Prostate gland (tissue), 2 donors: ENCODE measurements at regions not wholly inside any gene's neighbourhood (a gene's known extent, or its start where the extent isn't known, plus 50 kb on each side); places are given as distances from the start of the nearest gene placed in this dataset.
"Not testable (repeated sequence)": the region's sequence is repeated elsewhere in the genome, so short reads cannot be mapped to it uniquely, and the experiment has no call there.

Source experiments
- DNase-seq: peaks from one replicate; pipeline ENCODE4 v3.0.0-alpha.2; 2019; ENCODE audit warnings: low spot score
- H3K27ac ChIP-seq, 2 donors: fragments of 200-600 bp; sonication (generic); 2 replicates each; pipeline ENCODE4 v1.5.1; 2017 to 2019
- H3K27me3 ChIP-seq: fragments of 200-600 bp; sonication (generic); replicated peaks from 2 replicates; pipeline ENCODE4 v1.5.1; 2019; ENCODE audit not compliant: insufficient read depth
- H3K36me3 ChIP-seq, 2 donors: fragments of 200-600 bp; sonication (generic); 1 replicate in 1 of 2; 2 replicates in 1 of 2; pipeline versions ENCODE4 v1.5.1 to v1.8.1; 2017 to 2019
- H3K4me1 ChIP-seq: fragments of 200-600 bp; sonication (generic); replicated peaks from 2 replicates; pipeline ENCODE4 v1.5.1; 2019
- H3K4me3 ChIP-seq, 2 donors: fragments of 200-600 bp; sonication (generic); 2 replicates each; pipeline ENCODE4 v1.5.1; 2017 to 2019
- H3K9me3 ChIP-seq: fragments of 200-600 bp; sonication (generic); 2 replicates; pipeline ENCODE4 v1.5.1; 2017
- POLR2A ChIP-seq: fragments of 450-650 bp; IDR thresholded peaks from one replicate; pipeline ENCODE4 v1.6.1; 2016; ENCODE audit warnings: antibody characterized with exemption, mild to moderate bottlenecking
- POLR2AphosphoS5 ChIP-seq: sonication (generic); formaldehyde crosslinking; IDR thresholded peaks from one replicate; pipeline ENCODE4 v1.6.1; 2017; ENCODE audit warnings: antibody characterized with exemption
- WGBS: methylation state at CpG from one replicate; pipeline ENCODE4 v1.1.5; 2018; 5-methylcytosine and 5-hydroxymethylcytosine counted together
- intact Hi-C: fragments of 100-400 bp; cut with DNase I; formaldehyde crosslinking; loops from one replicate; pipeline ENCODE4 v1.14.2; 2022
- TF ChIP-seq, protein P1 (sequence below), 4 experiments: fragments of 200-600 bp in 2 of 4; fragments of 450-650 bp in 2 of 4; sonication (generic) in 2 of 4; IDR thresholded peaks; 1 replicate in 3 of 4; 2 replicates in 1 of 4; pipeline ENCODE4 v1.5.1; 2016 to 2019; ENCODE audit warnings: antibody characterized with exemption in 4 of 4, mild to moderate bottlenecking in 2 of 4, moderate library complexity in 2 of 4

DNA sequence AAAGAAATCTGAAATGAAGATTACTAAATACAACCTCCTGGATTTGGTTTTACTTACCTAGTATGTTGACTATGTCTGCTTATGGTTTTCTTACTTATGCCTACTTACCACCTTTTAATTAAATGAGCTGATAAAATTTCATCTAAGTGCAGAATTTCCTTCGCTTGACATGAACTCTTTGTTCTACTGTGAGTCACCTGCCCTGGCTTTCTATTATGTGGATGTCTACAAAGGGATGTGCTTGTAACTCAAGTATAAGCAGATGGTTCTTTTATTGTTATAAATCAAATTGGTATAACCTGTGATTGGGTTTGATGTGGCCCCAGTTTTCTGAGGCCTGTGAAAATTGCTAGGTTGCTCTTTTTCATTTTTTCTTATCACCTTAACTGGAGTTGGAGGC is 389.1 kb upstream of the ANKRD30A start:
- intact Hi-C loops: no loop called here
- Histone ChIP-seq H3K9me3 (no peaks in the 10 kb centered on the region), H3K27me3 (no peaks in the 10 kb centered on the region), H3K27ac (no peak overlapping the region), H3K4me1 (no peaks in the 10 kb centered on the region), H3K36me3 (no peaks in the 10 kb centered on the region), H3K4me3 (no peak overlapping the region)
- no peak for DNase-seq
- TF ChIP-seq POLR2A (no peak), POLR2AphosphoS5 (no peak)
- TF ChIP-seq, protein P1, sequence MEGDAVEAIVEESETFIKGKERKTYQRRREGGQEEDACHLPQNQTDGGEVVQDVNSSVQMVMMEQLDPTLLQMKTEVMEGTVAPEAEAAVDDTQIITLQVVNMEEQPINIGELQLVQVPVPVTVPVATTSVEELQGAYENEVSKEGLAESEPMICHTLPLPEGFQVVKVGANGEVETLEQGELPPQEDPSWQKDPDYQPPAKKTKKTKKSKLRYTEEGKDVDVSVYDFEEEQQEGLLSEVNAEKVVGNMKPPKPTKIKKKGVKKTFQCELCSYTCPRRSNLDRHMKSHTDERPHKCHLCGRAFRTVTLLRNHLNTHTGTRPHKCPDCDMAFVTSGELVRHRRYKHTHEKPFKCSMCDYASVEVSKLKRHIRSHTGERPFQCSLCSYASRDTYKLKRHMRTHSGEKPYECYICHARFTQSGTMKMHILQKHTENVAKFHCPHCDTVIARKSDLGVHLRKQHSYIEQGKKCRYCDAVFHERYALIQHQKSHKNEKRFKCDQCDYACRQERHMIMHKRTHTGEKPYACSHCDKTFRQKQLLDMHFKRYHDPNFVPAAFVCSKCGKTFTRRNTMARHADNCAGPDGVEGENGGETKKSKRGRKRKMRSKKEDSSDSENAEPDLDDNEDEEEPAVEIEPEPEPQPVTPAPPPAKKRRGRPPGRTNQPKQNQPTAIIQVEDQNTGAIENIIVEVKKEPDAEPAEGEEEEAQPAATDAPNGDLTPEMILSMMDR (IDR thresholded peaks at IDR 0.05): no peak
- 61% methylated on average over 1 of the region's 1 CpG for WGBS

DNA sequence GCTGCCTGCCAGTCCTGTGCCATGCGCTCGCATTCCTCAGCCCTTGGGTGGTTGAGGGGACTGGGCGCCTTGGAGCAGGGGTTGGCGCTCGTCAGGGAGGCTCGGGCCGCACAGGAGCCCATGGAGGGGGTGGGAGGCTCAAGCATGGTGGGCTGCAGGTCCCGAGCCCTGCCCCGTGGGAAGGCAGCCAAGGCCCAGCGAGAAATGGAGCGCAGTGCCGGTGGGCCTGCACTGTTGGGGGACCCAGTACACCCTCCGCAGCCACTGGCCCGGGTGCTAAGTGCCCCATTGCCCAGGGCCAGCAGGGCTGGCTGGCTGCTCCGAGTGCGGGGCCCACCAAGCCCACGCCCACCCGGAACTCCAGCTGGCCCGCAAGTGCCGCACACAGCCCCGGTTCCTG is 390.8 kb upstream of the ANKRD30A start:
- intact Hi-C loops, DNase-seq: not testable (repeated sequence)

DNA sequence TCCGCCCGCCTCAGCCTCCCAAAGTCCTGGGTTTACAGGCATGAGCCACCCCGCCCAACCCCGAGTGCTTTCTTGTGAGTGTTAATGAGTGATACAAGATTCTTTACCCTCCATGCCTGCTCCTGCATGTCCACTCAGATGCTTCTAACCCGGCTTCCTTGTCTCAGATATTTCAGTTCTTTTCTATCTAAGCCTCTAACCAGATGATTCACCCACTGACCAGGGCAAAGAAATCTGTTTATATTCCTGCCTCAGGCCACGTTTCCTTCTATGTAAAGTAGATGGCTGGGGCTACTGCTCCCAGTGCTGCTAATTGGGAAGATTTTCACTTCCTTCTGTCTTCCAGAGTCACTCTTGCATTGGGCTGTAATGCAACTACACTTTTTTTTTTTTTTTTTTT is 395.1 kb upstream of the ANKRD30A start:
- no peak for DNase-seq
- H3K27me3 ChIP-seq: no peaks in the 10 kb centered on the region
- H3K27ac ChIP-seq: no peak overlapping the region
- TF ChIP-seq POLR2AphosphoS5 (no peak), POLR2A (no peak)
- TF ChIP-seq, protein P1 (IDR thresholded peaks at IDR 0.05): no peak
- WGBS: 85% methylated on average over 6 of the region's 6 CpGs
- no peak overlapping the region for H3K4me3 ChIP-seq
- H3K4me1 ChIP-seq: no peaks in the 10 kb centered on the region
- no peaks in the 10 kb centered on the region for H3K36me3 ChIP-seq
- intact Hi-C loops: no loop called here
- H3K9me3 ChIP-seq: no peaks in the 10 kb centered on the region

More for the DNA sequence above, 390.8 kb upstream of the ANKRD30A start:
- not testable (repeated sequence) for H3K9me3 ChIP-seq, H3K27me3 ChIP-seq, H3K4me3 ChIP-seq, H3K36me3 ChIP-seq, H3K4me1 ChIP-seq, H3K27ac ChIP-seq
- WGBS: 93% methylated on average over 14 of the region's 21 CpGs

DNA sequence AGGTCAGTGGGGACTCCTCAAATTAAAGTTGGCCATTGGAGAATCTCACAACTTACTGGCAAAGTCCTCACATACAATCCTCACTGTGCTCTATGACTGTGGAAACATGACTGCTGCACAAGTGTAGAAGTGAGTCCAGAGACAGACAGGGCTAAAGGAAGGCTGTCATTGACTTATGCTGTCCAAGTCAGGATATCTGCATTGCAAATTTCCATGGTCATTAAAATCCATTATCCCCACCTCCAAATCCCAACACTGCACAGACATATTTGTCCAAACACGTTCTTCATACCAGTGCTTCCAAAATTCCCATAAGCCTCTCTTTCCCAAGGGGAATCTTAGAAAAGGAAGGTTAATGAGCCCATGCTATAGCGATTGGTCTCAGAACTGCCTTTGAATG is 396.8 kb upstream of the ANKRD30A start:
- TF ChIP-seq POLR2A: no peak
- TF ChIP-seq, protein P1 (IDR thresholded peaks at IDR 0.05): no peak
- no peak for TF ChIP-seq POLR2AphosphoS5
- no peaks in the 10 kb centered on the region for H3K9me3 ChIP-seq
- no peaks in the 10 kb centered on the region for H3K27me3 ChIP-seq
- no peak overlapping the region for H3K4me3 ChIP-seq
- H3K4me1 ChIP-seq: no peaks in the 10 kb centered on the region
- no peaks in the 10 kb centered on the region for H3K36me3 ChIP-seq
- intact Hi-C loops: no loop called here
- 63% methylated on average over 2 of the region's 2 CpGs for WGBS
- DNase-seq: no peak
- H3K27ac ChIP-seq: no peak overlapping the region

DNA sequence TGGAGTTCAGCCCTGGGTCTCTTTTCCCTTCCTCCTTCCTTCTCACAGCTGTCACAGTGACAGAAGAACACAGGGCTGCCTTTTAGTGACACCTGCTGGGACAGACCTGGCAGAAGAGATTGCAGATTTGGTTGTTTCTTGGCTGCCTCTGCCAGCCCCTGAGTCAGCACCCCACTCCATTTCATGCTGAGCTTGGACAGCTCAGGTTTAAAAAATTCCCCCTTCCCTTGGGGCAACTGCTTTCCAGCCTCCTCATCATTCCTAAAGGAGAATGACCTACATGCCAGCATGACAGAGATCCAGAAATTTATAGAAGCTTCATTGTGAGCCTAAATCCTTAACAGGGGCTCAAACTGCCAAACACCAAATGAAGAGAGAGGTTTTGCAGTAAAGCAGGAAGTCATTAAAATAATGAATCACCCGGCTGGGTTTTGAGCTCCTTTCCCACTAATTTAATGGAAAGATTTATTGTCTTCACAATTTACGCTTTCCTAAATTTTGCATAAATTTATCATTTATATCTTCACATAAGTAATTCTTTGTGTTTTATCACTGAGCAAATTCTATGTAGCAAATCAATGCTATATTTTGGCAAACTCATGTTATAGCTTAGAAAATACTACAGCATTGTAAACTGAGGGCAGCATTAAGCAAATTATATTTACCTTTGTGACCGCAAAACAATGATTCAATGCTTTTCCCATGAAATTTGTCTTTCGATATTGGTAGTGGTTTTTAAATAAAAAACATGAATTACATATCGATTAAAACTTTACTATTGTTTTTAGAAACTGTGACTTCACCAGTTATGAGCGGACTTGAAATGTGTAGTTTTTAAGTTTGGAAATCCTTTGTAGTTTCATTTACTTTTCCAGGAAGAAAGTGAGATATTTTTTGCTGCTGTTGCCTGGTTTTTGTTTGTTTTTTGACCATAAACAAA is 399.5 kb upstream of the ANKRD30A start:
- Histone ChIP-seq H3K27ac (no peak overlapping the region), H3K4me1 (no peaks in the 10 kb centered on the region), H3K36me3 (no peaks in the 10 kb centered on the region), H3K27me3 (no peaks in the 10 kb centered on the region), H3K9me3 (no peaks in the 10 kb centered on the region), H3K4me3 (no peak overlapping the region)
- 38% methylated on average over 6 of the region's 6 CpGs for WGBS
- TF ChIP-seq POLR2AphosphoS5 (no peak), POLR2A (no peak)
- TF ChIP-seq, protein P1 (IDR thresholded peaks at IDR 0.05): no peak
- intact Hi-C loops: no loop called here
- DNase-seq: no peak
